Suprapubic skin (tissue), 4 donors: ENCODE measurements at regions not wholly inside any gene's neighbourhood (a gene's known extent, or its start where the extent isn't known, plus 50 kb on each side); places are given as distances from the start of the nearest gene placed in this dataset.

Experiments
- DNase-seq, 2 donors: peaks; one replicate each; pipeline ENCODE4 v3.0.0-alpha.2; 2019; ENCODE audit warnings: low spot score in 2 of 2
- H3K27ac ChIP-seq: fragments of 200-600 bp; sonication (generic); one replicate; pipeline ENCODE4 v1.5.1; 2019
- H3K27me3 ChIP-seq: fragments of 200-600 bp; sonication (generic); one replicate; pipeline ENCODE4 v1.5.1; 2019
- H3K36me3 ChIP-seq: fragments of 200-600 bp; sonication (generic); one replicate; pipeline ENCODE4 v1.5.1; 2019
- H3K4me1 ChIP-seq: fragments of 200-600 bp; sonication (generic); one replicate; pipeline ENCODE4 v1.5.1; 2019
- H3K4me3 ChIP-seq: fragments of 200-600 bp; sonication (generic); one replicate; pipeline ENCODE4 v1.5.1; 2019; ENCODE audit warnings: mild to moderate bottlenecking
- H3K9me3 ChIP-seq: fragments of 200-600 bp; sonication (generic); one replicate; pipeline ENCODE4 v1.5.1; 2019
- CTCF ChIP-seq, 2 donors: fragments of 200-600 bp in 1 of 2; fragments of 450-650 bp in 1 of 2; sonication (generic) in 1 of 2; IDR thresholded peaks; one replicate each; pipeline ENCODE4 v1.5.1; 2016 to 2019; ENCODE audit warnings: antibody characterized with exemption in 2 of 2, mild to moderate bottlenecking in 1 of 2, moderate library complexity in 1 of 2
- EP300 ChIP-seq: sonication (generic); formaldehyde crosslinking; IDR thresholded peaks from one replicate; pipeline ENCODE4 v1.6.1; 2017; ENCODE audit warnings: antibody characterized with exemption
- POLR2A ChIP-seq, 2 donors: fragments of 450-650 bp; IDR thresholded peaks; one replicate each; pipeline ENCODE4 v1.6.1; 2017; ENCODE audit warnings: antibody characterized with exemption in 2 of 2, mild to moderate bottlenecking in 2 of 2, moderate library complexity in 2 of 2
- POLR2AphosphoS5 ChIP-seq, 3 donors: sonication (generic); formaldehyde crosslinking; IDR thresholded peaks; one replicate each; pipeline ENCODE4 v1.6.1; 2017; ENCODE audit warnings: antibody characterized with exemption in 3 of 3
- WGBS: methylation state at CpG from one replicate; pipeline ENCODE4 v1.1.5; 2018; 5-methylcytosine and 5-hydroxymethylcytosine counted together

GRCh38 chr18:55086906-55087305 lies 127.6 kb upstream of the CCDC68 start:
- no peaks in the 10 kb centered on the region for H3K4me1 ChIP-seq
- H3K27me3 ChIP-seq, result no peaks in the 10 kb centered on the region
- WGBS, result 75% methylated on average over 3 of the region's 3 CpGs
- no peak overlapping the region for H3K4me3 ChIP-seq
- no peak for DNase-seq
- no peaks in the 10 kb centered on the region for H3K9me3 ChIP-seq
- H3K27ac ChIP-seq, result no peak overlapping the region
- no peak for TF ChIP-seq CTCF (IDR thresholded peaks at IDR 0.05)
- no peak for TF ChIP-seq EP300
- TF ChIP-seq POLR2AphosphoS5 (IDR thresholded peaks at IDR 0.05), result no peak
- no peak for TF ChIP-seq POLR2A (IDR thresholded peaks at IDR 0.05)
- H3K36me3 ChIP-seq, result no peaks in the 10 kb centered on the region

GRCh38 chr18:55085557-55086285 lies 126.5 kb upstream of the CCDC68 start:
- no peaks in the 10 kb centered on the region for H3K9me3 ChIP-seq
- 74% methylated on average over 4 of the region's 4 CpGs for WGBS
- no peaks in the 10 kb centered on the region for H3K36me3 ChIP-seq
- TF ChIP-seq POLR2AphosphoS5 (IDR thresholded peaks at IDR 0.05) (no peak), POLR2A (IDR thresholded peaks at IDR 0.05) (no peak), CTCF (IDR thresholded peaks at IDR 0.05) (no peak), EP300 (no peak)
- no peak overlapping the region for H3K27ac ChIP-seq
- DNase-seq, result no peak
- H3K27me3 ChIP-seq, result no peaks in the 10 kb centered on the region
- H3K4me3 ChIP-seq, result no peak overlapping the region
- H3K4me1 ChIP-seq, result no peaks in the 10 kb centered on the region

- H3K27me3 ChIP-seq, result no peaks in the 10 kb centered on the region
- no peaks in the 10 kb centered on the region for H3K9me3 ChIP-seq
- no peak for DNase-seq
- WGBS, result 85% methylated on average over 1 of the region's 1 CpG
- no peak for TF ChIP-seq POLR2A (IDR thresholded peaks at IDR 0.05)
- TF ChIP-seq EP300, result no peak
- TF ChIP-seq CTCF (IDR thresholded peaks at IDR 0.05), result no peak
- no peak for TF ChIP-seq POLR2AphosphoS5 (IDR thresholded peaks at IDR 0.05)
- no peaks in the 10 kb centered on the region for H3K36me3 ChIP-seq
- H3K27ac ChIP-seq, result no peak overlapping the region
- no peak overlapping the region for H3K4me3 ChIP-seq
- no peaks in the 10 kb centered on the region for H3K4me1 ChIP-seq
Observed at GRCh38 chr18:55084550-55084949, 125.3 kb upstream of the CCDC68 start.

- no peaks in the 10 kb centered on the region for H3K4me1 ChIP-seq
- no peaks in the 10 kb centered on the region for H3K9me3 ChIP-seq
- H3K27me3 ChIP-seq, result no peaks in the 10 kb centered on the region
- H3K4me3 ChIP-seq, result no peak overlapping the region
- WGBS, result 100% methylated on average over 1 of the region's 1 CpG
- H3K36me3 ChIP-seq, result no peaks in the 10 kb centered on the region
- no peak overlapping the region for H3K27ac ChIP-seq
- TF ChIP-seq POLR2AphosphoS5 (IDR thresholded peaks at IDR 0.05) (no peak), CTCF (IDR thresholded peaks at IDR 0.05) (no peak), EP300 (no peak), POLR2A (IDR thresholded peaks at IDR 0.05) (no peak)
- DNase-seq, result no peak
Observed at GRCh38 chr18:55083461-55083860, 124.2 kb upstream of the CCDC68 start.

- no peaks in the 10 kb centered on the region for H3K36me3 ChIP-seq
- no peaks in the 10 kb centered on the region for H3K27me3 ChIP-seq
- 61% methylated on average over 16 of the region's 17 CpGs for WGBS
- no peaks in the 10 kb centered on the region for H3K4me1 ChIP-seq
- TF ChIP-seq EP300 (no peak), CTCF (IDR thresholded peaks at IDR 0.05) (no peak), POLR2AphosphoS5 (IDR thresholded peaks at IDR 0.05) (no peak)
- no peak for DNase-seq
- H3K4me3 ChIP-seq, result no peak overlapping the region
- H3K9me3 ChIP-seq, result no peaks in the 10 kb centered on the region
- H3K27ac ChIP-seq, result no peak overlapping the region
Observed at GRCh38 chr18:55079481-55080355, 120.5 kb upstream of the CCDC68 start.
